Ascending aorta (tissue), 2 donors: ENCODE measurements at regions not wholly inside any gene's neighbourhood (a gene's known extent, or its start where the extent isn't known, plus 50 kb on each side); places are given as distances from the start of the nearest gene placed in this dataset.

Experiments used
- DNase-seq, 2 donors: peaks; one replicate each; pipeline ENCODE4 v3.0.0-alpha.2; 2019; ENCODE audit warnings: low spot score in 2 of 2
- H3K27ac ChIP-seq, 2 donors: fragments of 200-600 bp; sonication (generic); one replicate each; pipeline ENCODE4 v1.5.1; 2016 to 2017; ENCODE audit warnings: mild to moderate bottlenecking in 1 of 2
- H3K27me3 ChIP-seq: fragments of 200-600 bp; sonication (generic); one replicate; pipeline ENCODE4 v1.5.1; 2017
- H3K36me3 ChIP-seq, 2 donors: fragments of 200-600 bp; sonication (generic); one replicate each; pipeline ENCODE4 v1.5.1; 2016
- H3K4me1 ChIP-seq, 2 donors: fragments of 200-600 bp; sonication (generic); one replicate each; pipeline ENCODE4 v1.5.1; 2016 to 2017; ENCODE audit warnings: mild to moderate bottlenecking in 1 of 2
- H3K4me3 ChIP-seq, 2 donors: fragments of 200-600 bp; sonication (generic); one replicate each; pipeline ENCODE4 v1.5.1; 2016 to 2017; ENCODE audit warnings: mild to moderate bottlenecking in 1 of 2
- H3K9me3 ChIP-seq, 2 donors: fragments of 200-600 bp; sonication (generic); one replicate each; pipeline ENCODE4 v1.5.1; 2016
- CTCF ChIP-seq, 3 experiments: fragments of 200-600 bp in 2 of 3; fragments of 450-650 bp in 1 of 3; sonication (generic) in 2 of 3; IDR thresholded peaks; one replicate each; pipeline ENCODE4 v1.5.1; 2016 to 2019; ENCODE audit warnings: antibody characterized with exemption in 3 of 3, mild to moderate bottlenecking in 1 of 3, moderate library complexity in 1 of 3
- intact Hi-C: fragments of 100-400 bp; cut with DNase I; formaldehyde crosslinking; loops from one replicate; pipeline ENCODE4 v1.15.1; 2023

GRCh38 chr13:31957772-31958171, 73.8 kb upstream of the FRY start:
- H3K36me3 ChIP-seq, result peaks cover 0 to 4% of the 10 kb centered on the region in 2 donors
- H3K4me3 ChIP-seq, result no peak overlapping the region
- H3K4me1 ChIP-seq, result no peaks in the 10 kb centered on the region
- no peaks in the 10 kb centered on the region for H3K27me3 ChIP-seq
- intact Hi-C loops, result no loop called here
- TF ChIP-seq CTCF (IDR thresholded peaks at IDR 0.05), result no peak
- no peak overlapping the region for H3K27ac ChIP-seq
- H3K9me3 ChIP-seq, result no peaks in the 10 kb centered on the region
- DNase-seq, result no peak

GRCh38 chr13:31962731-31963370, 68.7 kb upstream of the FRY start:
- H3K36me3 ChIP-seq, result no peaks in the 10 kb centered on the region
- no peaks in the 10 kb centered on the region for H3K27me3 ChIP-seq
- intact Hi-C loops, result no loop called here
- no peak overlapping the region for H3K27ac ChIP-seq
- DNase-seq, result no peak
- no peaks in the 10 kb centered on the region for H3K4me1 ChIP-seq
- no peak overlapping the region for H3K4me3 ChIP-seq
- TF ChIP-seq CTCF (IDR thresholded peaks at IDR 0.05), result no peak
- no peaks in the 10 kb centered on the region for H3K9me3 ChIP-seq

GRCh38 chr13:31963631-31964030, 67.9 kb upstream of the FRY start:
- intact Hi-C loops, result no loop called here
- Histone ChIP-seq H3K36me3 (no peaks in the 10 kb centered on the region), H3K4me1 (no peaks in the 10 kb centered on the region), H3K27me3 (no peaks in the 10 kb centered on the region), H3K4me3 (no peak overlapping the region), H3K27ac (no peak overlapping the region), H3K9me3 (no peaks in the 10 kb centered on the region)
- TF ChIP-seq CTCF (IDR thresholded peaks at IDR 0.05), result no peak
- DNase-seq, result no peak

- Histone ChIP-seq H3K9me3 (no peaks in the 10 kb centered on the region), H3K4me1 (no peaks in the 10 kb centered on the region), H3K36me3 (no peaks in the 10 kb centered on the region), H3K27ac (no peak overlapping the region), H3K27me3 (no peaks in the 10 kb centered on the region), H3K4me3 (no peak overlapping the region)
- no peak for DNase-seq
- intact Hi-C loops, result no loop called here
- TF ChIP-seq CTCF (IDR thresholded peaks at IDR 0.05), result no peak
Measured at GRCh38 chr13:31964168-31964567, 67.4 kb upstream of the FRY start.

GRCh38 chr13:31965361-31966066, 66.1 kb upstream of the FRY start:
- H3K27me3 ChIP-seq, result no peaks in the 10 kb centered on the region
- no peak for TF ChIP-seq CTCF (IDR thresholded peaks at IDR 0.05)
- intact Hi-C loops, result no loop called here
- H3K4me3 ChIP-seq, result no peak overlapping the region
- H3K36me3 ChIP-seq, result no peaks in the 10 kb centered on the region
- no peak for DNase-seq
- H3K9me3 ChIP-seq, result no peaks in the 10 kb centered on the region
- H3K4me1 ChIP-seq, result no peaks in the 10 kb centered on the region
- peak overlapping the region in 1 of 2 donors; percentile 47 for H3K27ac ChIP-seq
